ENCODE measurements at regions not wholly inside any gene's neighbourhood (a gene's known extent, or its start where the extent isn't known, plus 50 kb on each side); places are given as distances from the start of the nearest gene placed in this dataset.

DNA sequence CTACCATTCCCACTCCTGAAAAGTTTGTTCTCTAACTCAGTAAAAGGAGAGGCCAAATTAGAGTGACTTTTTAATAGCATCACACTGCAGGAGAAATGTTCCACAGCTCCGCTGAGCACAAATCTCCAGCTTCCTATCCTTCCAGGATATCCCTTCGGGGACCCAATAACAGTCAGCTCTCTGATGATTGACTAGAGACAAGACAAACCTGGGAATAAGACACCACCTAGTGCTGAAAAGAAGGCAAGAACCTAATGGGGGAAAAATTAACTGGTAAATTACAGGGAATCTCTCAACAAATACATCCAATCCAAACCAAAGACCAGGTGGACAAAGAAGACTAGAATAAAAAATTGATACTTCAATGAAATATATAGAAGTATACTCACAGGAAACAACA lies 977.1 kb upstream of the SOX11 start:
- H3K9me3 ChIP-seq (replicated peaks; ENCODE audit: control insufficient read depth, insufficient read depth, low read length): no peaks in the 10 kb centered on the region
- in situ Hi-C loops (cut with MboI) (no loop called here), intact Hi-C loops (cut with micrococcal nuclease; ENCODE audit: unreplicated experiment) (no loop called here)
- DNase-seq (ENCODE audit: low read depth, low spot score) (no peak), FAIRE-seq (no peak), ATAC-seq (no peak)
- H3K4me2 ChIP-seq (ENCODE audit: control insufficient read depth, insufficient read depth): no peak overlapping the region
- ChIA-PET RAD21 (ENCODE audit: unreplicated experiment) (no interaction called here), POLR2A (no interaction called here), SMC1A (ENCODE audit: uncharacterized antibody, unreplicated experiment) (no interaction called here), CTCF (interaction anchor here (1.1 to 1.8 kb wide), 3 partner anchors 362 to 756 kb away, joined by 3 to 5 read pairs (median 3); no protein-coding TSS in a partner anchor)
- no TSS peak for BruUV-seq (replicated peaks)
- H3K4me1 ChIP-seq (ENCODE audit: control insufficient read depth, insufficient read depth, low read length): no peaks in the 10 kb centered on the region
- no peak overlapping the region for H3K9ac ChIP-seq (ENCODE audit: control insufficient read depth, insufficient read depth, low read length)
- H3K27me3 ChIP-seq (replicated peaks in 1 of 2; ENCODE audit: control insufficient read depth in 2 of 2, insufficient read depth in 2 of 2, low read length in 1 of 2): no peaks in the 10 kb centered on the region
- no peaks in the 10 kb centered on the region for H4K20me1 ChIP-seq (ENCODE audit: control insufficient read depth, insufficient read depth)
- H3K27ac ChIP-seq (ENCODE audit: control insufficient read depth, insufficient read depth): no peak overlapping the region
- no peaks in the 10 kb centered on the region for H3K36me3 ChIP-seq (ENCODE audit: control insufficient read depth in 2 of 2, insufficient read depth in 2 of 2, low read length in 1 of 2)
- H2AFZ ChIP-seq (ENCODE audit: control insufficient read depth, low read depth, low read length): no peak overlapping the region
- no peak overlapping the region for H3K4me3 ChIP-seq
- 27% methylated on average over 2 of the region's 2 CpGs for WGBS (ENCODE audit: insufficient coverage, insufficient replicate concordance, low lambda C conversion rate, missing lambda C conversion rate)
- H3K79me2 ChIP-seq (ENCODE audit: control insufficient read depth, insufficient read depth, low read length): no peaks in the 10 kb centered on the region
- TF ChIP-seq, protein P1, sequence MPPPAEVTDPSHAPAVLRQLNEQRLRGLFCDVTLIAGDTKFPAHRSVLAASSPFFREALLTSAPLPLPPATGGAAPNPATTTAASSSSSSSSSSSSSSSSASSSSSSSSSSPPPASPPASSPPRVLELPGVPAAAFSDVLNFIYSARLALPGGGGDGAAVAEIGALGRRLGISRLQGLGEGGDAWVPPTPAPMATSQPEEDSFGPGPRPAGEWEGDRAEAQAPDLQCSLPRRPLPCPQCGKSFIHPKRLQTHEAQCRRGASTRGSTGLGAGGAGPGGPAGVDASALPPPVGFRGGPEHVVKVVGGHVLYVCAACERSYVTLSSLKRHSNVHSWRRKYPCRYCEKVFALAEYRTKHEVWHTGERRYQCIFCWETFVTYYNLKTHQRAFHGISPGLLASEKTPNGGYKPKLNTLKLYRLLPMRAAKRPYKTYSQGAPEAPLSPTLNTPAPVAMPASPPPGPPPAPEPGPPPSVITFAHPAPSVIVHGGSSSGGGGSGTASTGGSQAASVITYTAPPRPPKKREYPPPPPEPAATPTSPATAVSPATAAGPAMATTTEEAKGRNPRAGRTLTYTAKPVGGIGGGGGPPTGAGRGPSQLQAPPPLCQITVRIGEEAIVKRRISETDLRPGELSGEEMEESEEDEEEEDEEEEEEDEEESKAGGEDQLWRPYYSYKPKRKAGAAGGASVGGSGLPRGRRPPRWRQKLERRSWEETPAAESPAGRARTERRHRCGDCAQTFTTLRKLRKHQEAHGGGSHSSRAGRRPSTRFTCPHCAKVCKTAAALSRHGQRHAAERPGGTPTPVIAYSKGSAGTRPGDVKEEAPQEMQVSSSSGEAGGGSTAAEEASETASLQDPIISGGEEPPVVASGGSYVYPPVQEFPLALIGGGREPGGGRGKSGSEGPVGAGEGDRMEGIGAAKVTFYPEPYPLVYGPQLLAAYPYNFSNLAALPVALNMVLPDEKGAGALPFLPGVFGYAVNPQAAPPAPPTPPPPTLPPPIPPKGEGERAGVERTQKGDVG (CRISPR knock-in tag; IDR thresholded peaks at IDR 0.05): no peak
- TF ChIP-seq, protein P2, sequence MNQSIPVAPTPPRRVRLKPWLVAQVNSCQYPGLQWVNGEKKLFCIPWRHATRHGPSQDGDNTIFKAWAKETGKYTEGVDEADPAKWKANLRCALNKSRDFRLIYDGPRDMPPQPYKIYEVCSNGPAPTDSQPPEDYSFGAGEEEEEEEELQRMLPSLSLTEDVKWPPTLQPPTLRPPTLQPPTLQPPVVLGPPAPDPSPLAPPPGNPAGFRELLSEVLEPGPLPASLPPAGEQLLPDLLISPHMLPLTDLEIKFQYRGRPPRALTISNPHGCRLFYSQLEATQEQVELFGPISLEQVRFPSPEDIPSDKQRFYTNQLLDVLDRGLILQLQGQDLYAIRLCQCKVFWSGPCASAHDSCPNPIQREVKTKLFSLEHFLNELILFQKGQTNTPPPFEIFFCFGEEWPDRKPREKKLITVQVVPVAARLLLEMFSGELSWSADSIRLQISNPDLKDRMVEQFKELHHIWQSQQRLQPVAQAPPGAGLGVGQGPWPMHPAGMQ (IDR thresholded peaks at IDR 0.05; ENCODE audit: borderline replicate concordance): no peak
- no peak for TF ChIP-seq IKZF2 (IDR thresholded peaks at IDR 0.05)
- TF ChIP-seq SIX5 (IDR thresholded peaks at IDR 0.05; ENCODE audit: low read depth, low read length, severe bottlenecking): no peak
- TF ChIP-seq, protein P3, sequence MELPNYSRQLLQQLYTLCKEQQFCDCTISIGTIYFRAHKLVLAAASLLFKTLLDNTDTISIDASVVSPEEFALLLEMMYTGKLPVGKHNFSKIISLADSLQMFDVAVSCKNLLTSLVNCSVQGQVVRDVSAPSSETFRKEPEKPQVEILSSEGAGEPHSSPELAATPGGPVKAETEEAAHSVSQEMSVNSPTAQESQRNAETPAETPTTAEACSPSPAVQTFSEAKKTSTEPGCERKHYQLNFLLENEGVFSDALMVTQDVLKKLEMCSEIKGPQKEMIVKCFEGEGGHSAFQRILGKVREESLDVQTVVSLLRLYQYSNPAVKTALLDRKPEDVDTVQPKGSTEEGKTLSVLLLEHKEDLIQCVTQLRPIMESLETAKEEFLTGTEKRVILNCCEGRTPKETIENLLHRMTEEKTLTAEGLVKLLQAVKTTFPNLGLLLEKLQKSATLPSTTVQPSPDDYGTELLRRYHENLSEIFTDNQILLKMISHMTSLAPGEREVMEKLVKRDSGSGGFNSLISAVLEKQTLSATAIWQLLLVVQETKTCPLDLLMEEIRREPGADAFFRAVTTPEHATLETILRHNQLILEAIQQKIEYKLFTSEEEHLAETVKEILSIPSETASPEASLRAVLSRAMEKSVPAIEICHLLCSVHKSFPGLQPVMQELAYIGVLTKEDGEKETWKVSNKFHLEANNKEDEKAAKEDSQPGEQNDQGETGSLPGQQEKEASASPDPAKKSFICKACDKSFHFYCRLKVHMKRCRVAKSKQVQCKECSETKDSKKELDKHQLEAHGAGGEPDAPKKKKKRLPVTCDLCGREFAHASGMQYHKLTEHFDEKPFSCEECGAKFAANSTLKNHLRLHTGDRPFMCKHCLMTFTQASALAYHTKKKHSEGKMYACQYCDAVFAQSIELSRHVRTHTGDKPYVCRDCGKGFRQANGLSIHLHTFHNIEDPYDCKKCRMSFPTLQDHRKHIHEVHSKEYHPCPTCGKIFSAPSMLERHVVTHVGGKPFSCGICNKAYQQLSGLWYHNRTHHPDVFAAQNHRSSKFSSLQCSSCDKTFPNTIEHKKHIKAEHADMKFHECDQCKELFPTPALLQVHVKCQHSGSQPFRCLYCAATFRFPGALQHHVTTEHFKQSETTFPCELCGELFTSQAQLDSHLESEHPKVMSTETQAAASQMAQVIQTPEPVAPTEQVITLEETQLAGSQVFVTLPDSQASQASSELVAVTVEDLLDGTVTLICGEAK (IDR thresholded peaks at IDR 0.05; ENCODE audit: borderline replicate concordance): no peak
- no peak for TF ChIP-seq CBFB (IDR thresholded peaks at IDR 0.05; ENCODE audit: low read depth)
- no peak for TF ChIP-seq ZZZ3 (IDR thresholded peaks at IDR 0.05; ENCODE audit: control insufficient read depth, insufficient read length, low read depth)
- no peak for TF ChIP-seq GABPA (IDR thresholded peaks at IDR 0.05; ENCODE audit: low read depth)
- no peak for TF ChIP-seq TCF7 (IDR thresholded peaks at IDR 0.05; ENCODE audit: borderline replicate concordance)
- no peak for TF ChIP-seq ZSCAN29 (IDR thresholded peaks at IDR 0.05)
- no peak for TF ChIP-seq FOXK2 (IDR thresholded peaks at IDR 0.05)
- TF ChIP-seq ESRRA (IDR thresholded peaks at IDR 0.05; ENCODE audit: low read length): no peak
- no peak for TF ChIP-seq DPF2 (IDR thresholded peaks at IDR 0.05)
- TF ChIP-seq SUZ12 (IDR thresholded peaks at IDR 0.05; ENCODE audit: unreplicated experiment): no peak
- TF ChIP-seq MYB (IDR thresholded peaks at IDR 0.05; ENCODE audit: borderline replicate concordance, low read depth, low read length): no peak
- TF ChIP-seq, protein P4, sequence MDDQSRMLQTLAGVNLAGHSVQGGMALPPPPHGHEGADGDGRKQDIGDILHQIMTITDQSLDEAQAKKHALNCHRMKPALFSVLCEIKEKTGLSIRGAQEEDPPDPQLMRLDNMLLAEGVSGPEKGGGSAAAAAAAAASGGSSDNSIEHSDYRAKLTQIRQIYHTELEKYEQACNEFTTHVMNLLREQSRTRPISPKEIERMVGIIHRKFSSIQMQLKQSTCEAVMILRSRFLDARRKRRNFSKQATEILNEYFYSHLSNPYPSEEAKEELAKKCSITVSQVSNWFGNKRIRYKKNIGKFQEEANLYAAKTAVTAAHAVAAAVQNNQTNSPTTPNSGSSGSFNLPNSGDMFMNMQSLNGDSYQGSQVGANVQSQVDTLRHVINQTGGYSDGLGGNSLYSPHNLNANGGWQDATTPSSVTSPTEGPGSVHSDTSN (IDR thresholded peaks at IDR 0.05; ENCODE audit: insufficient replicate concordance, low read depth, low read length): no peak
- no peak for TF ChIP-seq TBL1XR1 (IDR thresholded peaks at IDR 0.05; ENCODE audit: low read depth, low read length)

Measured in GM12878 (cell line).